Lower lobe of right lung (tissue), 2 donors: ENCODE measurements at regions not wholly inside any gene's neighbourhood (a gene's known extent, or its start where the extent isn't known, plus 50 kb on each side); places are given as distances from the start of the nearest gene placed in this dataset.
"Not testable (repeated sequence)": the region's sequence is repeated elsewhere in the genome, so short reads cannot be mapped to it uniquely, and the experiment has no call there.

Experiments
- ATAC-seq, 2 donors: fragments of 200-7000 bp; cut with Tn5 transposase; one replicate each; pipeline ENCODE4 v1.9.1; 2020 to 2022; ENCODE audit warnings: mild to moderate bottlenecking in 2 of 2, moderate library complexity in 2 of 2
- DNase-seq: peaks from one replicate; pipeline ENCODE4 v3.0.0-alpha.2; 2020
- H3K27ac ChIP-seq: fragments of 200-600 bp; one replicate; pipeline ENCODE4 v1.8.0; 2022
- H3K27me3 ChIP-seq: fragments of 200-600 bp; one replicate; pipeline ENCODE4 v1.8.0; 2022; ENCODE audit warnings: low read depth
- H3K36me3 ChIP-seq: fragments of 200-600 bp; one replicate; pipeline ENCODE4 v1.8.0; 2022; ENCODE audit warnings: mild to moderate bottlenecking
- H3K4me1 ChIP-seq: fragments of 200-600 bp; one replicate; pipeline ENCODE4 v1.8.0; 2022
- H3K4me3 ChIP-seq: fragments of 200-600 bp; one replicate; pipeline ENCODE4 v1.8.0; 2022; ENCODE audit warnings: mild to moderate bottlenecking
- H3K9me3 ChIP-seq: fragments of 200-600 bp; one replicate; pipeline ENCODE4 v1.8.0; 2022
- intact Hi-C: fragments of 100-400 bp; cut with DNase I; formaldehyde crosslinking; loops from one replicate; pipeline ENCODE4 v1.11.0; 2022
- donor health status: DM: no; HTN: yes; CAD: no; lungs with severe emphysema.

GRCh38 chr2:242107065-242107464 is 237.5 kb downstream of the RTP5 start:
- ATAC-seq, H3K4me3 ChIP-seq, H3K27me3 ChIP-seq, H3K4me1 ChIP-seq, intact Hi-C loops, H3K27ac ChIP-seq, DNase-seq, H3K9me3 ChIP-seq: not testable (repeated sequence)
- H3K36me3 ChIP-seq: peaks cover 11% of the 10 kb centered on the region

GRCh38 chr2:242108797-242109500 is 239.4 kb downstream of the RTP5 start:
- intact Hi-C loops, H3K36me3 ChIP-seq, H3K27ac ChIP-seq, ATAC-seq, H3K9me3 ChIP-seq, H3K4me1 ChIP-seq, H3K27me3 ChIP-seq, H3K4me3 ChIP-seq, DNase-seq: not testable (repeated sequence)

GRCh38 chr2:242109819-242110218 is 240.3 kb downstream of the RTP5 start:
- DNase-seq, H3K27me3 ChIP-seq, H3K27ac ChIP-seq, H3K9me3 ChIP-seq, H3K4me1 ChIP-seq, H3K4me3 ChIP-seq, ATAC-seq, intact Hi-C loops, H3K36me3 ChIP-seq: not testable (repeated sequence)

GRCh38 chr2:242111954-242112353 is 242.4 kb downstream of the RTP5 start:
- H3K36me3 ChIP-seq, ATAC-seq, H3K27ac ChIP-seq, DNase-seq, H3K9me3 ChIP-seq, H3K4me1 ChIP-seq, H3K4me3 ChIP-seq, intact Hi-C loops, H3K27me3 ChIP-seq: not testable (repeated sequence)

- H3K9me3 ChIP-seq, H3K27ac ChIP-seq, H3K4me1 ChIP-seq, H3K27me3 ChIP-seq, DNase-seq, H3K4me3 ChIP-seq, ATAC-seq, H3K36me3 ChIP-seq, intact Hi-C loops: not testable (repeated sequence)
Observed at GRCh38 chr2:242113492-242113891, 244.0 kb downstream of the RTP5 start.

- intact Hi-C loops, H3K27ac ChIP-seq, ATAC-seq, H3K9me3 ChIP-seq, H3K27me3 ChIP-seq, H3K36me3 ChIP-seq, H3K4me3 ChIP-seq, H3K4me1 ChIP-seq, DNase-seq: not testable (repeated sequence)
Observed at GRCh38 chr2:242116676-242117075, 247.1 kb downstream of the RTP5 start.

- DNase-seq, H3K27ac ChIP-seq, H3K4me1 ChIP-seq, H3K27me3 ChIP-seq, intact Hi-C loops, H3K36me3 ChIP-seq, H3K4me3 ChIP-seq, H3K9me3 ChIP-seq: not testable (repeated sequence)
- peak in 1 of 2 donors; percentile 30 for ATAC-seq
Observed at GRCh38 chr2:242117305-242117704, 247.8 kb downstream of the RTP5 start.

- H3K27ac ChIP-seq: not testable (repeated sequence)
Observed at GRCh38 chr2:242119682-242120081, 250.2 kb downstream of the RTP5 start.

GRCh38 chr2:242130682-242131081 is 261.2 kb downstream of the RTP5 start:
- H3K9me3 ChIP-seq, H3K36me3 ChIP-seq, H3K4me3 ChIP-seq, intact Hi-C loops, DNase-seq, ATAC-seq, H3K4me1 ChIP-seq, H3K27ac ChIP-seq, H3K27me3 ChIP-seq: not testable (repeated sequence)

More at GRCh38 chr2:242119682-242120081, 250.2 kb downstream of the RTP5 start:
- H3K4me1 ChIP-seq, H3K36me3 ChIP-seq, H3K27me3 ChIP-seq, ATAC-seq, H3K9me3 ChIP-seq, intact Hi-C loops, H3K4me3 ChIP-seq, DNase-seq: not testable (repeated sequence)

- H3K4me1 ChIP-seq, H3K27me3 ChIP-seq, intact Hi-C loops, H3K36me3 ChIP-seq, H3K9me3 ChIP-seq, ATAC-seq, DNase-seq, H3K27ac ChIP-seq, H3K4me3 ChIP-seq: not testable (repeated sequence)
Observed at GRCh38 chr2:242159921-242160320, 290.4 kb downstream of the RTP5 start.

GRCh38 chr2:242165115-242165514 is 295.6 kb downstream of the RTP5 start:
- H3K9me3 ChIP-seq, H3K27ac ChIP-seq, H3K4me3 ChIP-seq, H3K4me1 ChIP-seq, intact Hi-C loops, H3K36me3 ChIP-seq, DNase-seq, H3K27me3 ChIP-seq, ATAC-seq: not testable (repeated sequence)

- ATAC-seq, H3K9me3 ChIP-seq, H3K4me3 ChIP-seq, DNase-seq, H3K27ac ChIP-seq, H3K36me3 ChIP-seq, H3K4me1 ChIP-seq, H3K27me3 ChIP-seq, intact Hi-C loops: not testable (repeated sequence)
Observed at GRCh38 chr2:242171290-242171689, 301.8 kb downstream of the RTP5 start.
